ENCODE measurements at regions not wholly inside any gene's neighbourhood (a gene's known extent, or its start where the extent isn't known, plus 50 kb on each side); places are given as distances from the start of the nearest gene placed in this dataset.
"Not testable (repeated sequence)": the region's sequence is repeated elsewhere in the genome, so short reads cannot be mapped to it uniquely, and the experiment has no call there.

- CTCF ChIA-PET: interaction anchor here (0.6 kb wide), 1 partner anchor 287 kb away, joined by 3 read pairs; no protein-coding TSS in a partner anchor
- no peak for DNase-seq (ENCODE audit: low spot score)
- POLR2A ChIA-PET (ENCODE audit: low non-redundant PET): no interaction called here
- TF ChIP-seq CTCF (conservative IDR thresholded peaks at IDR 0.05; ENCODE audit: low read depth): no peak
- H3K27ac ChIP-seq: no peak overlapping the region
These were observed 226.3 kb upstream of the ANKRD50 start for GRCh38 chr4:124938836-124939235.

- no peak for TF ChIP-seq CTCF (conservative IDR thresholded peaks at IDR 0.05; ENCODE audit: low read depth)
- CTCF ChIA-PET: no interaction called here
- DNase-seq (ENCODE audit: low spot score): no peak
- H3K27ac ChIP-seq: no peak overlapping the region
- POLR2A ChIA-PET (ENCODE audit: low non-redundant PET): no interaction called here
These were observed 225.5 kb upstream of the ANKRD50 start for GRCh38 chr4:124937993-124938392.

- DNase-seq (ENCODE audit: low spot score): no peak
- POLR2A ChIA-PET (ENCODE audit: low non-redundant PET): no interaction called here
- H3K27ac ChIP-seq: no peak overlapping the region
- TF ChIP-seq CTCF (conservative IDR thresholded peaks at IDR 0.05; ENCODE audit: low read depth): no peak
- CTCF ChIA-PET: interaction anchor here (0.6 kb wide), 1 partner anchor 27 kb away, joined by 3 read pairs; no protein-coding TSS in a partner anchor
These were observed 223.9 kb upstream of the ANKRD50 start for GRCh38 chr4:124936427-124936826.

- TF ChIP-seq CTCF (conservative IDR thresholded peaks at IDR 0.05; ENCODE audit: low read depth): no peak
- POLR2A ChIA-PET (ENCODE audit: low non-redundant PET): no interaction called here
- H3K27ac ChIP-seq: no peak overlapping the region
- no peak for DNase-seq (ENCODE audit: low spot score)
- CTCF ChIA-PET: interaction anchor here (0.6 kb wide), 1 partner anchor 42 kb away, joined by 6 read pairs; no protein-coding TSS in a partner anchor
These were observed 222.4 kb upstream of the ANKRD50 start for GRCh38 chr4:124934916-124935315.

GRCh38 chr4:124933521-124933920, 221.0 kb upstream of the ANKRD50 start:
- TF ChIP-seq CTCF (conservative IDR thresholded peaks at IDR 0.05; ENCODE audit: low read depth): no peak
- ChIA-PET CTCF (no interaction called here), POLR2A (ENCODE audit: low non-redundant PET) (no interaction called here)
- no peak for DNase-seq (ENCODE audit: low spot score)
- no peak overlapping the region for H3K27ac ChIP-seq

GRCh38 chr4:124932447-124932846, 219.9 kb upstream of the ANKRD50 start:
- no peak for TF ChIP-seq CTCF (conservative IDR thresholded peaks at IDR 0.05; ENCODE audit: low read depth)
- H3K27ac ChIP-seq: no peak overlapping the region
- no peak for DNase-seq (ENCODE audit: low spot score)
- POLR2A ChIA-PET (ENCODE audit: low non-redundant PET): no interaction called here
- CTCF ChIA-PET: interaction anchor here (0.6 kb wide), 1 partner anchor 236 kb away, joined by 7 read pairs; no protein-coding TSS in a partner anchor

GRCh38 chr4:124931050-124931449, 218.5 kb upstream of the ANKRD50 start:
- ChIA-PET POLR2A (ENCODE audit: low non-redundant PET) (no interaction called here), CTCF (no interaction called here)
- no peak for DNase-seq (ENCODE audit: low spot score)
- H3K27ac ChIP-seq: no peak overlapping the region
- no peak for TF ChIP-seq CTCF (conservative IDR thresholded peaks at IDR 0.05; ENCODE audit: low read depth)

- POLR2A ChIA-PET (ENCODE audit: low non-redundant PET); H3K27ac ChIP-seq; DNase-seq (ENCODE audit: low spot score): not testable (repeated sequence)
- CTCF ChIA-PET: interaction anchor here (0.6 kb wide), 1 partner anchor 380 kb away, joined by 6 read pairs; no protein-coding TSS in a partner anchor
These were observed 210.2 kb upstream of the ANKRD50 start for GRCh38 chr4:124922748-124923147.

All from RWPE1 (cell line).